Myocyte (in vitro differentiated cells): ENCODE measurements at regions not wholly inside any gene's neighbourhood (a gene's known extent, or its start where the extent isn't known, plus 50 kb on each side); places are given as distances from the start of the nearest gene placed in this dataset.

Experiments
- DNase-seq: peaks from one replicate; pipeline ENCODE4 v3.0.0-alpha.2; 2012; ENCODE audit warnings: low read depth

DNA sequence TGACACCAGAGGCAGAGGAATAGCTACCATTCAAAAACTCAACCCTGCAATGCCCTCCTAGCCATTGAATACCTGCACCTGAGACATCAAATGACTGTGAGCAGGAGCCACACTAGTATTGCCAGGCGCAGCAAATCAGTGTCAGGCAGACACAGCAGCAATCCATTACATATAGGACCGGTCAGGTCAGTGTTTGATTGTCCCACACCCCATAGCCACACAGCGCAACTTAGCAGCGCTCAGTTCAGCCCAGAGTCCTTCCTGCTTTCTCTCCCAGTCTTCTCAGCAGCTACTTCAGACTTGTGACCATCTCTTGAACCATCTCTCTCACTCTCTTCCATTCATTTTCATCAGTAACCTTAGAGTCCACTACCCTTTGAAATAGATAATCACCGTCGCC lies 181.6 kb upstream of the GPR12 start:
- DNase-seq: no peak

DNA sequence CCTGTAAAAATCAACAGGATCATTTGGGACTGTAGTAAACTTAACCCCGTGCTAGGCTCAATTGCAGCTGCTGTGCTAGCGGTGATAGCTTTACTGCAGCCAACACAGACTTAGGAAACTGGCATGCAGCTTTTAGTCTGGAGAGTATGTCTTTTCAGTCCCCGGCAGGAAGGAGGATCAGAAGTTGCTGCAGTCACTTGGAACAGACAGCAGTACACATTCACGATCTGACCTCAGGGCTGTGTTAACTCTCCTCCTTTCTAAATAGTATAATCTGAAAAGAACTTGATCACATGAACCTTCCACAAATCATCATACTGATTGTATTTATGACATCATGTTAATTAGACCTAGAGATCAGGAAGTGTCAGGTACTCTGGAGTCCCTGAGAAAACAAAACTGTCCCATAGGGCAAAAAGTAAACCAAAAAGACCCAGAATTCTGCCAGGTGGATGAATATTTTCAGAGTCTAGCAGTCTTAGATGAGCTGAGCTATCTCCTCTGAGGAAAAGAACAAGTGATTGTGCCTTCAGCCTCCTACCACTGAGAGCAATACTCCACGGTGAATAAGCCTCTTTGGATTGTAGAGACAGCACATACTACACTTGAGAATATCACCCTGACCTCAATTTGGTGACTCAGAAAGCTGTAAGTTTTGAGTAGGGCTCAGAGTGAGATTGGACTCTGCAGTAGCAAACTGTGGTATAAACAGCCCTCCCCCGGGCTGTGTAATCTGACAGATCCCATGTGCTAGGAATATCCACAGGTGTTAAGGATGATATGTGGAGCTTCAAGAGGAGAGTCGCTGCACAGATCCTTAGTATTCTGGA lies 181.0 kb upstream of the GPR12 start:
- DNase-seq: peak; percentile 40

DNA sequence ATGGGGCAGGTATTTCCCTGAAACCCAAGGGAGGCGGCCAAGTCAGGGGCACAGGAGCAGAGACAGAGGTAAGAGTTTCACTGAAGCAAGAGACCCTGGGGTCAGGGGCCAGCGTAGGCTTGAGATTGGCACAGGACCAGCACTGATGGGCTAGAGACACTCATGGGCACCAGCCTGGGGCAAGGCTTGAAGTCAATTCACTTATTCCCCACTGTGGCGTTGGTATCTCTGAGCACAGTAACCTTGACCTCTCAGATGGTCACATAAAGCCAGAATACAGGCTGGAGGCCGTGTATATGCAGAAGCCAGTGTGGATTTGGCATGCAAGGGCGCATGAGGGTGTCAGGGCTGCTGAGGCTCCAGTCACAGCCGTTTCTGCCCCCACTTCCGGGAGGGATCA lies 173.5 kb upstream of the GPR12 start:
- DNase-seq: no peak

DNA sequence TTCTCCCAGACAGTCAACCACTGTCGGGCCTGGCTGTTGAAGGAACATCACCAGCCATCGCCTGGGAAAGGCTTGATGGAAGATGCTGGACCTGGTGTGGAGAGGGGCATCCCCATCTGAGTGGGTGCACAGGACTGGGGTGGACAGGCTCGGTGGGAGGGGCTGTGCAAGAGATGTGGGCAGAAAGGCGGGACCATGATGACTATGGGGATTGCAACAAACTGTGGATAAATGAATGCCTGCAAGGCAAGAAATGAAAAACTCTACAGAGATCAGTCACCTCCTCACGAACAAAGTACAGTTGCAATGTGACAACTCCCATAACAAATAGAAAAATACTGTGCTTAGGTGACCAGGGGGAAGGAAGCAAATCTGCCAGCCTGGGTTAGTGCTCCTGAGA lies 171.9 kb upstream of the GPR12 start:
- no peak for DNase-seq

DNA sequence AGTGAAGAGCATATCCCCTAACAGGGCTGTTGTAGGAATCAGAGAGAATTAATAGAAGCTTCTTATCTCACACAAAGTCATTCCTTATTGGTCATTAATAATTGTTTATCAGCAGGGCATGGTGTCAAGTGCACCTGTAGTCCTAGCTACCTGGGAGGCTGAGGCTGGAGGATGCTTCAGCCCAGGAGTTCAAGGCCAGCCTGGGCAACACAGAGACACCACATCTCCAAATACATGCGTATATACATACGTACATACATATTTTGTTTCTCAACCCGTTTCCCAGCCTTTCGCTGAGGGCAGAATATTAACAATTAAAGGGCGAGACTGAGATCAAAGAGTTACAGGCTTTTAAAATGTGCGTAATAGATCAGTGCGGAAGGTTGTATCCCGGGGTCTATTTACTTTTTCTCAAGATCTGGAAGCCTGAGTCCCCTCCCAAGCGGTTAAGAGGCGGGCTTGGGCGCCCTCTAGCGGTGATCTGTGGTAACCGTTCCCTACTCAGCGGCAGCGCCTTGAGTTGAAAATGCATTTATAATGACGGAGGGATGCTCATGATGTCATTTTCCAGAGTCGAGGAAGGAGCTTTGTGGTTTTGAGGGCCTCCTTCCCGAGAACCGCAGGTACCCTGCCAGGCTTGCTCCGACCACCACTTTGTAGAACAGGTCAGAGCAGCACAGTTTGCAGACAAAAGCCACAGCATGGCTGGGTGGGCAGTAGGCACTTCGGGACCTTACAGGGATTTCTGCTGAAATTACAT lies 169.6 kb upstream of the GPR12 start:
- peak; percentile 67 for DNase-seq

DNA sequence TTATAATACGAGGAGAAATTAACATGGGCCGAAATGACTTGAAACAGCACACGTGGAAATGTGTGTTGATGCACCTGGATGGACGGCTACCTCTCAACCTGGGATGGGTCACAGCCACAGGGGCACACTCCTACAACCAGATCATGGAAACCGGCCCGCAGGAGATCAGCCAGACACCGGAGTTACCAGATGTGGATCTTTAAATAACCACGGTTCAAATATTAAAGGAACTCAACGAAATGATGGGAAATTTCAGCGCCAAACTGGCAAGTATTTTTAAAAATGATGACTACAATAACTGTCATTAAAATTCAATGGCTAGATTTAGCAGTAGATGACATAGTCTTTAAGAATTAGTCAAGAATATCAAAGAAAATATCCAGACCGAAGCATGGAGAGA lies 166.9 kb upstream of the GPR12 start:
- DNase-seq: no peak

DNA sequence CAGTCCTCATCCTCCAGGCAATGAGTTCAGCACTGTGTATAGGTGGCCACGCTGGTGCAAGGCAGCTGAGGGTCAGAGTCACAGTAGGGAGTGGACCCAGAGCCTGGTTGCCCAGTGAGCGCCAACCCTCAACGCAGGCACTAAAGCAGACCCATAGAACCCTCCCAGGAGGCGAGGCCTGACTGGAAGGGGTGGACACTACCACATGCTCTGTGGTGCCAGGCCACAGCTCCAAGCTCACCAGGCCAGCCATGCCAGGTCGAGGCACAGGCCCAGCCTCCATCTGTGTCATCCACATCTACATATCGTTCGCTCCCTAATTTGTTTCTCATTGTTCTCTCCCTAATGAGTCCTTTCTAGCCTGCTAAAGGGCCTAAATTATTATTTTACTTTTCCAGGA lies 165.8 kb upstream of the GPR12 start:
- DNase-seq: no peak

DNA sequence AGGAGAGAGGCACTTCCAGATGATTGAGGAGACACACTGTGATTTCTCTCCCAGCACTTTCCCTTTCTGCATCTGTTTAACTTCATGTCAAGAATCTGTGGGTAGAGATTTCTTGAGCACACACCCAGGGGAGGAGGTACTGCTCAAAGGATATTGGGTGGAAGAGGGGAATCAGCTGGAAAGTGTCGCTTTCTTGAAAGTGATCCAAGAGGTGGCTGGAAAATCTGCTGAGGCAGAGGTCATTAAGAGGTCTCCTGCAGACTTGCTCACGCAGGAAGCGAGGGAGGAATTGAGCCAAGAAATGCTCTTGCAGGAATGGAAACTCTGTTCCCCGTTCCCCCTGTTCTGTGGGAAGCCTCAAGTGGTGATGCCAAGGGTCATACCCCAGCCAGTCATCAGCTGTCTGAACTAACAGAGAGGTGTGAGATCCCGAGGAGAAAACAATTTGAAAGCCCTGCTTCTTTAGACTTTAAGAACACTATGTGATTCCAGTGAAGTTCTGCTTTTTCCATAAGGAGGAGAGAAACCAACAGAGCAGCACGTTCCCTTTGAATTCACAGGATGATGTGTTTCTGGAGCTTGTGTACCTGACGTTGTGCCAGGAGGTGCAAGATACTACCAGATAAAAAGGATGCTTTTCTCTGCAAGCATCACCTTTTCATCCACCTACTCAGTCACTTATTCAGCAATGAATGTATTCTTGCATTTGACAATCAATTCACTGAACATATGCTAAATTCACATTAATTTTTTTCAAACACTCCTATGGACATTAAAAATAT lies 163.4 kb upstream of the GPR12 start:
- peak; percentile 45 for DNase-seq

DNA sequence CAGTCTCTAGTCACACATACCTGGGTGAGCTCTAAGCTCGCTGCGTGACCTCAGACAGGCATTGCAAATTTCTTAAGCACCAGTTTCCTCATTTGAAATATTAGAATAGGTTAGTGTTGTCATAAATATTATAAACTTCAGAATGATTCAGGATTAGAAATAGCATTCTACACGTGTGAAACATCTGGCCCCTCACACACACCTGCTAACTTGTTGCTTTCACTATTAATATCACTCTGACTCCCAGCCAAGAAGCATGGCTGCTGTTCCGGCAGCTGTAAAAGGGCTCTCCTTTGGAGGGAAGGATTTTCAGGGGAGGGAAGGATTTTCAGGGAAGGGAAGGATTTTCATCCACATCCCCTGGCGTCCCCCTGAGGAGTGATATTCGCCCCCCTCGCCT lies 161.3 kb upstream of the GPR12 start:
- no peak for DNase-seq

DNA sequence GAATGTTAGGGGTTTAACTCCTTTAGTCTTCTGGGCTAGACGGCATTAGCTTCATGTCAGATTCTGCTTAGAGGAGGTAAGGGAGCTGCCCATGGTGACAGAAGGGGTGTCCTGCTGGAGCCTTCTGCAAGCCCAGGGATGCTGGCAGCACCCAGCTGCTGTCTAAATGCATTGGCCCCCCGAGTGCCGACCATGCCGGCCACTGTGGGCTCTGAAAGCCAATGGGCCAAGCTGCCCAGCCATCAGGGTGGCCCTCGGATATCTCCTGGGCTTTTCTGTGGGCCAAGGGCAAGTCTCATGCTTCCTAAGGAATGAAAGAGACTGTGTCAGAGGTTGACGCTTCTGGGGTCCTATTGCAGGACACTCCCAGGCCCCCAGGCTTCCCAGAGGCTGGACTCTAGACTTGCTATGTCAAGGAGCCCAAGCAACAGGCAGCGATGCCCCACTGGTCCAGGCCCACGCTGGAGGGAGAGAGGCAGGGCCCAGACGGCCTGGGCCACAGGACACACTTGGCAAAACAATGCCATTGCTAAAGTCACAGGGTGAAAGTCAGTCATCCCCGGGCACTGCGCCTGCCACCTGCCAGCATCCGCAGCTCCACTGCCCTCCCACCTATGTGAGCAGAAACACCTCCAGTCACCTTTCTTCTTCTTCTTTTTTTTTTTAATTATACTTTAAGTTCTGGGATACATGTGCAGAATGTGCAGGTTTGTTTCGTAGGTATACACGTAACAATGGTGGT lies 160.2 kb upstream of the GPR12 start:
- DNase-seq: no peak

DNA sequence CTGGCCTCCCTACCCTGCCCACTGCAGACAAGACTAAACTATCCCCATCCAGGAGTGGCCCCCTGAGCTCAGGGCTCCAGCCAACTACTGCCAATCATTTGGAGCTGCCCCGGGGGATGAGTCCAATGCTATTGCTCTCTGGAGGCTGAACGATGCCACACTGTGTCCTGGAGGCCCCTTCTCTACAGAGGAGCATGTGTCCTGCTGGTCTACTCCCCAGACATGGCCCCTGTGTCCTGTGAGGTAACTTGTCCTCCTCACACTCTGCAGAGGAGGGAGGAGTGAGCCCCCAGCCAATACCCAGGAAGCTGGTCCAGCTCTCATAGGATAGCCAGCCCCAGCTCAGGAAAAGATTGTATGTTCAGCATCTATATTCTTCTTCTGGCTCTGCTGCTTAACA lies 159.1 kb upstream of the GPR12 start:
- no peak for DNase-seq

DNA sequence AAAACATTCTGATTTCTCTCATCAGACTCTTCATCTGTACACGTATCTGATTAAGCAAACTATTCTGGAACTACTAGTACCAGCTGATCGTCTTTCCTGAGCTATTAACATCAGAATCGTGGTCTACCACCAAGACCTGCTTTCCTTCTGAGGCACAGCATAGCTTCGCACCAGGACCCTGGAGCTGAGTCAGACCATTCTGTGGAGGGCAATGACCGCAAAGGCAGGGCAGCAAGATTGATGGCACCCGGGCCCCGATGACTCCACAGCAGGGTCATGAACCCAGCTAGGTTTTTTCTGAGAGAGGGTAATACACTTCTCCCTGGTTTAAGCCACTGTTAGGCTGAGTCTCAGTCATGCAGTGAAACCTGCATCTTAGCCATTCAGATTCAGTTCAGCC lies 158.7 kb upstream of the GPR12 start:
- DNase-seq: peak; percentile 36

DNA sequence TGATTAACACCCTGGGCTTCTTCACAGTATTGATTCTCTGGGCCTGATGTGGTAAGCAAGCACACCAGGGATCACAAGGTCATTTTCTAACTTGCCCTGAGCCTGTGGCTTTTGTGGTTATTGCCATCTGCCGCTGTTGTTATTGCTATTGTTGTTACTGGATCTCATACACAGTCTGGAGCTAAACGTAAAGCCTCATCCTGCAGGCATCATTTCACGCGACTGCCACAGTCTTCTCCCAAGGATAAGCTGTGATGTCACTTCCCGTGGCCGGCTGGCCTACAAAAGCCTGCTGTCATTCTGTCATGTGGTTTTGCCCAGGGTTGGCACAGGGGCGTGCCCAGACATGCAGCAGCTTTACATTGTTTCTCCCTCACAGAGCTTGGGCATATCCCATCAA lies 154.0 kb upstream of the GPR12 start:
- peak; percentile 90 for DNase-seq

DNA sequence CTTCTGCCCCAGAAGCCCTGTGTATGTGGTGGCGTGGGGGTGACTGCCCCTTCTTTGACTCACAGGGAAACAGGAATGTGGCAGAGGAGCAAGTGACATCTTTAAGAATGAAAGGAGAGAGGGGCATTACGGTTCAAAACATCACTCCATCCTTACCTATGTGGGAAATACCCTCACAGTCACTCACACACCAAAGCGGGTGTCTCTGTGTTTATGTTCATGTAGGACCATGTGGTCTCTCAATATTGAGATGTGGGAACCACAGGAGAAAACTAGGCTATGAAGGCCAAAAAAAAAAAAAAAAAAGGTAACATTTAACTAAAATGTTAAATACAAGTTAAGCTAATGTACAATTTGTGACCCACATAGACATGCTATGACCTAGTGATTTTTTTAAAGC lies 153.6 kb upstream of the GPR12 start:
- peak; percentile 21 for DNase-seq

DNA sequence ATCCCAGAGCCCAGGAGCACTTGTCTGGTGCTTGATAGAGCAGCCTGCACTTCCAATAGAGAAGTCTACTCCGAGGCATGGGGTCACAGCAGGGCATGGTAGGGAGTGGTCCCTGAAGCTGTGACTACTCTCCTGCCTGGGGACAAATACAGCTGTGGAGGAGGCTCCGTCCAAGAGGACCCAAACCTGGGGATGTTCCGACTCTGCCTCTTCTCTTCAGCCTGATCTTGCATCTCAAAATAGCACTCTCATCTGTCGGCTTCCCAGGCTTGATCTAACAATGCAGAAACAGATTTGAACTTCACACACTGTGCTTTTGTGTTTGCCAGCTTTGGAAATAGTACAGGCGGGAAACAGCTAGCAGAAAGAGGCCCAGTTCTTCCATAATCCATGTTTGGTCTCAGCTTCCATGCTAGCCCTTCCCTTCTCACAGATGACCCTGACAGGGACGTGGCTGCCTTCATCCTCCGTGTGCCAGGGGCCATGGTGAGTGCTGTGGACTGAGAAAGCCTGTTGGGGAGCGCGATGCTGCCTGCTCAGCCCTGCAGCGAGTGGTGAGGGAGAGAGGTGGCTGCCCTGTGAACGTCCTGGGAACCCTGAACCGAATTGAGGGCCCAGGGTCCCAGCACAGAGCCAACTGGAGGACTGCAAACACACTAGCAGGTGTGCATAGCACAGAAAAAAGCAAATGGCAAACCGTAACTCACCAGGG lies 150.3 kb upstream of the GPR12 start:
- DNase-seq: no peak

DNA sequence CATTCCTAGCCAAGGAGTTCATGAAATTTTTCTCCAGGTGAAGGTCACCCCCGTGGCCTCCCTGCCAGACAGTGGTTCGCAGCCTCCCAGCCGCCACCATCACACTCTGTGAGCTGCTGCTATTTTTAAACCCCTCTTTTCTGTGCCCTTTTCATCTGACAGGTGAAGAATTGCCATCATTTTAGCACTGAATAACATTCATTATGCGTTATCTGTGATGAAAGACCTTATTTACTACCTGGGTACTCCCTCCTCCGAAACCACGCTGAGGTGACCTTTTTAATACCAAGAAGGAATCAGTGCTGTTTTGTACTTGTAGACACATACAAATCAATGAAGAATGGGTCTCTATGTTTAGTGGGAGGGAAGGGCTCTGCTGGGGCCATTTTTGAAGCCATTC lies 148.9 kb upstream of the GPR12 start:
- DNase-seq: no peak

DNA sequence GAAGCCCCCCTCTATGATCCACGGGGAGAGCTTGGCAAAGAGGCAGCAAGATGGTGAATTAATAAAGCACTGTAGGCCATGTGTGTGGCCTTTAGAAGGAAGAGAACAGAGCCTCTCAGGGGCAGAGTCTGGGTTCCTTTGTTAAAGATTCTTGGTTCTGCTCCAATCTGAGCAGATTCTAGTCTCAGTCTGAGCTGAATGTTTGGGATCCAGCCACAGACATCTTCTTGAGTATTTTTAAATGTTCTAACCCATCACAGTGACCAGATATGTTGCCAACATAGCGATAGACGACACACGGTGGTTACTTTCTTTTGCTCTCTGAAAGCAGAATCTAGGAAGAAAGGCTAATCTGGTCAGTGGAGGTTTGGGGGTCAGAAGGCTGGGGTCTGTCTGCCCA lies 147.5 kb upstream of the GPR12 start:
- no peak for DNase-seq

DNA sequence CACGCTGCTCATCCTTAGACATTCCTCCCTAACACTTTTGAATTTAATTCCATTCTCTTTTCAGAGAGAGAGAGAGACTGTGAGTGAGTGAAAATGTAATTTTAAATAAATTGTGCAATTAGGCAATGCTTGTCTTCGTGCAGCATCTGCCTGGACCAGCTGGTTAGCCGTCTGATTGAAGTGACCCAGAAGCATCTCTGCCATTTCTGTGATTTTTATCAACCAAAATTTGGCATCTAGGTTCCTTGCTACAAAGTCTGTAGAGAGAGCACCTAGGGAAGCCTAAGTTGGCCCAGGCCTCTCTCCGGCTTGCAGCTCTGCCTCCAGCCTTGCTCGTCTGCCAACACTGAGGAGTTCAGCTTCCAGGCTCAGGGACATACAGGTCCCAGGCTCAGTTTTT lies 138.6 kb upstream of the GPR12 start:
- DNase-seq: no peak

DNA sequence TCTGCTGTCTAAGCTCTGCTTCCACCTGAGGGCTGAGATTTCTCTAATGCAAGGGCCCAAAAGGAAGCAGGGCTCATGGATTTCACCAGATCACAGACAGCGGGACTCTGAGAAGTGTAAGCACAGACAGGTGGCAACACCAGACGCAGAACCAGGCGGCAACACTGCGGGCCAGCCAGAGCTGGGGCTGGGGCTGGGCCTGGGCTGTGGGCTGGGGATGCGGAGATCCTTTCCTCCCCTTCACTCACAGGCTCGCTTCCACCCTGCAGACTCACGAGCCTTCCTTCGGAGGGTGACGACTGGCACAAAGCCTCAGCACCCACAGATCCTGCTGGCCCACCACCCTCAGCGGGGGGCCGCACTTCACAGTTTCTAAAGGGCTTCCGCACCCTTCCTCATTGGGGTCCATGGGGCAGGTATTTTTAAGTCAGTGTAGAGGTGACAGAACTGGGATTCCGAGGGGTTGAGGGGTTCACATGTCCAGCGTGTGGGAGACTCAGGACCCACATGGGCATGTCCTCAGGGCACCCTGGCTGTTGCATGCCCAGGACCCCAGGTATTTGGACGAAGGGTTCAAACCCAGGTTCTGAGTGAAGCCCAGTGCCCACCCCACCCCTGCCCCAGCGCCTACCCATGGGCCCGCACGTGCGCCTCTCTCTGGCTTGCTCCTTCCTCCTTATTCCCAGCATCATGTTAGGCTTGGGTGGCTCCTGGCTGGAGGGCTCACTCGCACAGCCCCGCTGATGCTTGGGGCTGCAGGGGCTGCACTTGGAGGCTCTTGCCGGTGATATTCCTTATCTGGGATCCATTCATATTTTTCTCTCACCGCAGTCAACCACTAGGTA lies 137.3 kb upstream of the GPR12 start:
- DNase-seq: no peak
